ENCODE measurements at regions not wholly inside any gene's neighbourhood (a gene's known extent, or its start where the extent isn't known, plus 50 kb on each side); places are given as distances from the start of the nearest gene placed in this dataset.
A peak's percentile ranks its signal among the peaks of the same experiment; 100 is the strongest.

- Histone ChIP-seq H3K79me2 (ENCODE audit: control insufficient read depth, insufficient read depth, low read length, poor library complexity) (no peaks in the 10 kb centered on the region), H3K79me1 (ENCODE audit: low read length) (no peaks in the 10 kb centered on the region), H3K36me3 (ENCODE audit: control insufficient read depth in 1 of 2, insufficient read depth in 2 of 2, low read length in 2 of 2) (no peaks in the 10 kb centered on the region), H3K9me3 (ENCODE audit: insufficient read depth, low read depth, low read length) (no peaks in the 10 kb centered on the region), H3K27ac (ENCODE audit: low read depth, low read length) (no peak overlapping the region), H2AK5ac (ENCODE audit: low read length) (no peak overlapping the region), H3K4ac (ENCODE audit: low read depth, low read length) (no peak overlapping the region), H2BK120ac (ENCODE audit: insufficient read depth, low read length, poor library complexity) (no peak overlapping the region), H3K4me3 (ENCODE audit: low read depth, low read length) (no peak overlapping the region), H3K4me1 (ENCODE audit: control insufficient read depth in 1 of 2, insufficient read depth in 2 of 2, low read length in 2 of 2) (no peaks in the 10 kb centered on the region), H3K9ac (ENCODE audit: low read length) (no peak overlapping the region), H3K27me3 (ENCODE audit: insufficient read depth, low read length) (no peaks in the 10 kb centered on the region), H3K14ac (ENCODE audit: low read length) (no peak overlapping the region), H2BK5ac (ENCODE audit: low read depth, low read length, poor library complexity) (no peak overlapping the region), H4K91ac (ENCODE audit: low read depth, low read length) (no peak overlapping the region), H4K8ac (ENCODE audit: low read depth, low read length) (no peak overlapping the region), H3K23ac (ENCODE audit: low read length) (no peak overlapping the region), H2AFZ (ENCODE audit: insufficient read depth, low read length, poor library complexity) (no peak overlapping the region), H3K18ac (ENCODE audit: low read length) (no peak overlapping the region), H3K4me2 (ENCODE audit: low read length) (no peak overlapping the region), H4K12ac (ENCODE audit: low read depth, low read length) (no peak overlapping the region), H2BK12ac (ENCODE audit: low read length) (no peak overlapping the region)
- WGBS (ENCODE audit: extremely low coverage, insufficient coverage, insufficient read length) = no CpG with 5 or more reads among the region's 7 CpGs
- DNase-seq = no peak
Measured at GRCh38 chr1:221448585-221449175, 293.2 kb downstream of the DUSP10 start.

DNA sequence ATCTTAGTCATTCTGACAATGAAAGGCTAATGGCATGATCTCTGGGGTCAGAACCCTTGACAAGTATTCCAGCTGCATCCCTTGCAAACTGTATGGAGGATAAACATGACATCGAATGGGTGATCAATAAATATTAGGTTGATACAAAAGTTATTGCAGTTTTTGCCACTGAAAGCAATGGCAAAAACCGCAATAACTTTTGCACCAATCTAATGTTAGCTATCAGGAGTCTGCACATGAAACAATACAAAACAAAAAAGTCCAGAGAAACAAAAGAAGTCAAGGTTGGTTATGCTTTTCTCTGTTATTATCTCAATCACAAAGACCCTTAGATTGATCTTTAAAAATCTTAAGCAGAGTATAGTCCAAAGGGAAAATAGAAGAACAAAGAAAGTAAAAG lies 292.7 kb downstream of the DUSP10 start:
- Histone ChIP-seq H2BK5ac (ENCODE audit: low read depth, low read length, poor library complexity) (no peak overlapping the region), H3K27ac (ENCODE audit: low read depth, low read length) (no peak overlapping the region), H3K36me3 (ENCODE audit: control insufficient read depth in 1 of 2, insufficient read depth in 2 of 2, low read length in 2 of 2) (no peaks in the 10 kb centered on the region), H4K91ac (ENCODE audit: low read depth, low read length) (no peak overlapping the region), H2BK12ac (ENCODE audit: low read length) (no peak overlapping the region), H3K4ac (ENCODE audit: low read depth, low read length) (no peak overlapping the region), H3K9me3 (ENCODE audit: insufficient read depth, low read depth, low read length) (no peaks in the 10 kb centered on the region), H2AFZ (ENCODE audit: insufficient read depth, low read length, poor library complexity) (no peak overlapping the region), H3K79me1 (ENCODE audit: low read length) (no peaks in the 10 kb centered on the region), H3K4me2 (ENCODE audit: low read length) (no peak overlapping the region), H3K4me3 (ENCODE audit: low read depth, low read length) (no peak overlapping the region), H2BK120ac (ENCODE audit: insufficient read depth, low read length, poor library complexity) (no peak overlapping the region), H3K23ac (ENCODE audit: low read length) (no peak overlapping the region), H3K14ac (ENCODE audit: low read length) (no peak overlapping the region), H4K8ac (ENCODE audit: low read depth, low read length) (no peak overlapping the region), H3K18ac (ENCODE audit: low read length) (no peak overlapping the region), H3K79me2 (ENCODE audit: control insufficient read depth, insufficient read depth, low read length, poor library complexity) (no peaks in the 10 kb centered on the region), H3K27me3 (ENCODE audit: insufficient read depth, low read length) (no peaks in the 10 kb centered on the region), H3K4me1 (ENCODE audit: control insufficient read depth in 1 of 2, insufficient read depth in 2 of 2, low read length in 2 of 2) (no peaks in the 10 kb centered on the region), H2AK5ac (ENCODE audit: low read length) (no peak overlapping the region), H4K12ac (ENCODE audit: low read depth, low read length) (no peak overlapping the region), H3K9ac (ENCODE audit: low read length) (no peak overlapping the region)
- no peak for DNase-seq
- WGBS (ENCODE audit: extremely low coverage, insufficient coverage, insufficient read length) = no CpG with 5 or more reads among the region's 2 CpGs

GRCh38 chr1:221449801-221450470 lies 292.0 kb downstream of the DUSP10 start:
- Histone ChIP-seq H2BK12ac (ENCODE audit: low read length) (no peak overlapping the region), H2BK5ac (ENCODE audit: low read depth, low read length, poor library complexity) (no peak overlapping the region), H3K9me3 (ENCODE audit: insufficient read depth, low read depth, low read length) (no peaks in the 10 kb centered on the region), H3K79me1 (ENCODE audit: low read length) (no peaks in the 10 kb centered on the region), H3K27ac (ENCODE audit: low read depth, low read length) (no peak overlapping the region), H2BK120ac (ENCODE audit: insufficient read depth, low read length, poor library complexity) (no peak overlapping the region), H4K8ac (ENCODE audit: low read depth, low read length) (no peak overlapping the region), H4K12ac (ENCODE audit: low read depth, low read length) (no peak overlapping the region), H4K91ac (ENCODE audit: low read depth, low read length) (no peak overlapping the region), H3K14ac (ENCODE audit: low read length) (no peak overlapping the region), H3K18ac (ENCODE audit: low read length) (no peak overlapping the region), H3K36me3 (ENCODE audit: control insufficient read depth in 1 of 2, insufficient read depth in 2 of 2, low read length in 2 of 2) (no peaks in the 10 kb centered on the region), H3K9ac (ENCODE audit: low read length) (no peak overlapping the region), H3K79me2 (ENCODE audit: control insufficient read depth, insufficient read depth, low read length, poor library complexity) (no peaks in the 10 kb centered on the region), H2AK5ac (ENCODE audit: low read length) (no peak overlapping the region), H3K4me3 (ENCODE audit: low read depth, low read length) (no peak overlapping the region), H3K27me3 (ENCODE audit: insufficient read depth, low read length) (no peaks in the 10 kb centered on the region), H3K4ac (ENCODE audit: low read depth, low read length) (no peak overlapping the region), H3K4me1 (ENCODE audit: control insufficient read depth in 1 of 2, insufficient read depth in 2 of 2, low read length in 2 of 2) (no peaks in the 10 kb centered on the region), H2AFZ (ENCODE audit: insufficient read depth, low read length, poor library complexity) (no peak overlapping the region), H3K23ac (ENCODE audit: low read length) (no peak overlapping the region), H3K4me2 (ENCODE audit: low read length) (no peak overlapping the region)
- no CpG with 5 or more reads among the region's 3 CpGs for WGBS (ENCODE audit: extremely low coverage, insufficient coverage, insufficient read length)
- DNase-seq = no peak

GRCh38 chr1:221451741-221452140 lies 290.1 kb downstream of the DUSP10 start:
- Histone ChIP-seq H3K4me1 (ENCODE audit: control insufficient read depth in 1 of 2, insufficient read depth in 2 of 2, low read length in 2 of 2) (no peaks in the 10 kb centered on the region), H3K18ac (ENCODE audit: low read length) (no peak overlapping the region), H3K14ac (ENCODE audit: low read length) (no peak overlapping the region), H2BK12ac (ENCODE audit: low read length) (no peak overlapping the region), H4K12ac (ENCODE audit: low read depth, low read length) (no peak overlapping the region), H3K27me3 (ENCODE audit: insufficient read depth, low read length) (no peaks in the 10 kb centered on the region), H2AFZ (ENCODE audit: insufficient read depth, low read length, poor library complexity) (no peak overlapping the region), H4K91ac (ENCODE audit: low read depth, low read length) (no peak overlapping the region), H2AK5ac (ENCODE audit: low read length) (no peak overlapping the region), H3K79me2 (ENCODE audit: control insufficient read depth, insufficient read depth, low read length, poor library complexity) (no peaks in the 10 kb centered on the region), H3K23ac (ENCODE audit: low read length) (no peak overlapping the region), H3K27ac (ENCODE audit: low read depth, low read length) (no peak overlapping the region), H4K8ac (ENCODE audit: low read depth, low read length) (no peak overlapping the region), H3K9me3 (ENCODE audit: insufficient read depth, low read depth, low read length) (no peaks in the 10 kb centered on the region), H2BK5ac (ENCODE audit: low read depth, low read length, poor library complexity) (no peak overlapping the region), H3K79me1 (ENCODE audit: low read length) (no peaks in the 10 kb centered on the region), H3K4ac (ENCODE audit: low read depth, low read length) (no peak overlapping the region), H3K36me3 (ENCODE audit: control insufficient read depth in 1 of 2, insufficient read depth in 2 of 2, low read length in 2 of 2) (no peaks in the 10 kb centered on the region), H3K4me3 (ENCODE audit: low read depth, low read length) (no peak overlapping the region), H3K9ac (ENCODE audit: low read length) (no peak overlapping the region), H3K4me2 (ENCODE audit: low read length) (no peak overlapping the region), H2BK120ac (ENCODE audit: insufficient read depth, low read length, poor library complexity) (no peak overlapping the region)
- DNase-seq = peak in 1 of 2 donors; percentile 35
- WGBS (ENCODE audit: extremely low coverage, insufficient coverage, insufficient read length) = no CpG with 5 or more reads among the region's 1 CpG

All from trophoblast cell (in vitro differentiated cells and primary cell).